H1 (cell line): ENCODE measurements at regions not wholly inside any gene's neighbourhood (a gene's known extent, or its start where the extent isn't known, plus 50 kb on each side); places are given as distances from the start of the nearest gene placed in this dataset.

Experiments used
- CTCF ChIA-PET: fragments of 300-600 bp; sonication (Branson Sonifier 250); formaldehyde crosslinking; loops from one replicate; lab custom pipeline; 2021; ENCODE audit not compliant: partially characterized antibody; lab: Charles Lee
- POLR2A ChIA-PET: fragments of 300-600 bp; sonication (Branson Sonifier 250); formaldehyde crosslinking; loops from one replicate; lab custom pipeline; 2021; ENCODE audit warnings: inconsistent platforms; ENCODE audit not compliant: partially characterized antibody; lab: Charles Lee
- DNase-seq, 2 experiments: peaks; one replicate each; pipeline versions ENCODE4 v3.0.0 to v3.0.0-alpha.2; 2010 to 2022; ENCODE audit warnings: low spot score in 2 of 2, low read depth in 1 of 2, mixed read lengths in 1 of 2
- FAIRE-seq: peaks from 2 replicates; lab custom pipeline; 2011; peaks lifted over from hg19 to GRCh38; lab: Jason Lieb, UNC
- H2AFZ ChIP-seq: 2 replicates; pipeline ENCODE4 v1.8.1; 2012; ENCODE audit warnings: low read length, inconsistent platforms
- H2AK5ac ChIP-seq: 2 replicates; pipeline ENCODE4 v1.6.1; 2013; ENCODE audit warnings: low read depth, low read length
- H2BK120ac ChIP-seq: replicated peaks from 2 replicates; pipeline ENCODE3; 2013; ENCODE audit warnings: low read depth, low read length, inconsistent platforms
- H2BK12ac ChIP-seq: 2 replicates; pipeline ENCODE4 v1.6.1; 2013; ENCODE audit warnings: low read depth, low read length
- H2BK15ac ChIP-seq: 2 replicates; pipeline ENCODE4 v1.6.1; 2013; ENCODE audit warnings: low read length
- H2BK20ac ChIP-seq: 2 replicates; pipeline ENCODE4 v1.6.1; 2013; ENCODE audit warnings: low read length
- H2BK5ac ChIP-seq: 2 replicates; pipeline ENCODE4 v1.6.1; 2013; ENCODE audit warnings: low read depth, low read length
- H3K14ac ChIP-seq: 2 replicates; pipeline ENCODE4 v1.6.1; 2013; ENCODE audit warnings: inconsistent platforms; ENCODE audit not compliant: insufficient read length
- H3K18ac ChIP-seq: 2 replicates; pipeline ENCODE4 v1.6.1; 2013; ENCODE audit warnings: low read length; ENCODE audit errors: extremely low read depth
- H3K23ac ChIP-seq: 2 replicates; pipeline ENCODE4 v1.6.1; 2013; ENCODE audit warnings: inconsistent platforms; ENCODE audit not compliant: insufficient read length
- H3K23me2 ChIP-seq: 2 replicates; pipeline ENCODE4 v1.6.1; 2013; ENCODE audit warnings: low read depth, low read length
- H3K27ac ChIP-seq: 2 replicates; pipeline ENCODE4 v1.6.1; 2011; ENCODE audit warnings: low read depth, low read length, inconsistent platforms
- H3K27me3 ChIP-seq, 4 experiments: replicated peaks in 1 of 4; 1 replicate in 1 of 4; 2 replicates in 3 of 4; pipeline versions ENCODE4 v1.6.1 to v1.8.1; 2011 to 2013; ENCODE audit warnings: low read length in 3 of 4, mild to moderate bottlenecking in 3 of 4, inconsistent platforms in 2 of 4, mixed read lengths in 2 of 4, moderate library complexity in 1 of 4; ENCODE audit not compliant: control insufficient read depth in 3 of 4, insufficient read depth in 3 of 4; ENCODE audit errors: extremely low read depth in 1 of 4
- H3K36me3 ChIP-seq, 4 experiments: 2 replicates each; pipeline versions ENCODE4 v1.6.1 to v1.8.1; 2011 to 2013; ENCODE audit warnings: mild to moderate bottlenecking in 4 of 4, low read length in 3 of 4, moderate library complexity in 2 of 4, control low read depth in 1 of 4, inconsistent platforms in 1 of 4; ENCODE audit not compliant: insufficient read depth in 4 of 4, control insufficient read depth in 2 of 4
- H3K4ac ChIP-seq: replicated peaks from 2 replicates; pipeline ENCODE3; 2013; ENCODE audit warnings: low read length, low read depth, mixed read lengths, inconsistent platforms; ENCODE audit not compliant: insufficient read length
- H3K4me1 ChIP-seq, 4 experiments: replicated peaks in 1 of 4; 1 replicate in 1 of 4; 2 replicates in 3 of 4; pipeline versions ENCODE4 v1.6.1 to v1.8.1; 2011 to 2013; ENCODE audit warnings: low read length in 3 of 4, inconsistent platforms in 2 of 4, mixed read lengths in 1 of 4; ENCODE audit not compliant: insufficient read depth in 4 of 4, control insufficient read depth in 3 of 4
- H3K4me2 ChIP-seq, 2 experiments: 2 replicates each; pipeline versions ENCODE4 v1.6.1 to v1.8.1; 2011 to 2013; ENCODE audit warnings: low read depth in 2 of 2, low read length in 2 of 2, control low read depth in 1 of 2, inconsistent platforms in 1 of 2, mild to moderate bottlenecking in 1 of 2; ENCODE audit not compliant: insufficient read depth in 1 of 2
- H3K4me3 ChIP-seq, 4 experiments: fragments of 200-600, 300-600 bp in 1 of 4; sonication (generic), shearing (Covaris generic), sonication (Bioruptor Twin) in 1 of 4; 2 replicates each; pipeline versions ENCODE4 v1.5.1 to v1.8.1; 2011 to 2016; ENCODE audit warnings: low read length in 4 of 4, low read depth in 3 of 4, control low read depth in 2 of 4, inconsistent platforms in 2 of 4, mild to moderate bottlenecking in 2 of 4, mixed read lengths in 1 of 4, moderate library complexity in 1 of 4; ENCODE audit not compliant: insufficient read depth in 2 of 4; ENCODE audit errors: extremely low read depth in 1 of 4
- H3K56ac ChIP-seq: replicated peaks from 2 replicates; pipeline ENCODE3; 2013; ENCODE audit warnings: low read depth, mild to moderate bottlenecking, mixed read lengths, low read length, inconsistent platforms; ENCODE audit not compliant: insufficient read length
- H3K79me1 ChIP-seq: 2 replicates; pipeline ENCODE4 v1.6.1; 2013; ENCODE audit warnings: low read depth, low read length, control low read depth
- H3K79me2 ChIP-seq, 2 experiments: 2 replicates each; pipeline versions ENCODE4 v1.6.1 to v1.8.1; 2012 to 2013; ENCODE audit warnings: low read length in 2 of 2, mild to moderate bottlenecking in 2 of 2, inconsistent platforms in 1 of 2; ENCODE audit not compliant: insufficient read depth in 2 of 2, control insufficient read depth in 1 of 2
- H3K9ac ChIP-seq, 4 experiments: replicated peaks in 1 of 4; 1 replicate in 1 of 4; 2 replicates in 3 of 4; pipeline versions ENCODE4 v1.6.1 to v1.8.1; 2011 to 2013; ENCODE audit warnings: low read depth in 3 of 4, low read length in 3 of 4, control low read depth in 2 of 4, mild to moderate bottlenecking in 2 of 4, moderate library complexity in 2 of 4, inconsistent platforms in 1 of 4; ENCODE audit errors: extremely low read depth in 1 of 4
- H3K9me3 ChIP-seq, 2 experiments: 2 replicates each; pipeline versions ENCODE4 v1.6.1 to v1.8.1; 2012 to 2013; ENCODE audit warnings: mild to moderate bottlenecking in 2 of 2, moderate library complexity in 2 of 2, control low read depth in 1 of 2, inconsistent platforms in 1 of 2, low read depth in 1 of 2, low read length in 1 of 2, mixed read lengths in 1 of 2; ENCODE audit not compliant: insufficient read depth in 2 of 2
- H4K20me1 ChIP-seq, 2 experiments: replicated peaks in 1 of 2; 2 replicates each; pipeline versions ENCODE3 to v1.8.1; 2011 to 2013; ENCODE audit warnings: inconsistent platforms in 2 of 2, low read length in 2 of 2, mild to moderate bottlenecking in 1 of 2; ENCODE audit not compliant: insufficient read depth in 2 of 2, control insufficient read depth in 1 of 2
- H4K5ac ChIP-seq: 2 replicates; pipeline ENCODE4 v1.6.1; 2013; ENCODE audit warnings: low read length, low read depth, mixed read lengths, inconsistent platforms; ENCODE audit not compliant: insufficient read length
- H4K8ac ChIP-seq: 2 replicates; pipeline ENCODE4 v1.8.0; 2013; ENCODE audit warnings: mild to moderate bottlenecking, moderate library complexity, low read length, inconsistent platforms; ENCODE audit not compliant: insufficient read depth; ENCODE audit errors: extremely low read depth
- H4K91ac ChIP-seq: replicated peaks from 2 replicates; pipeline ENCODE3; 2013; ENCODE audit warnings: low read length, mixed read lengths, inconsistent platforms; ENCODE audit not compliant: insufficient read length
- JUN ChIP-seq: IDR thresholded peaks from 2 replicates; pipeline ENCODE4 v1.6.1; 2011; ENCODE audit warnings: low read depth, mild to moderate bottlenecking, improper control_type of control experiment, low read length
- NANOG ChIP-seq: IDR thresholded peaks from 2 replicates; pipeline ENCODE4 v1.6.1; 2011; ENCODE audit warnings: low read length, low read depth, mild to moderate bottlenecking, inconsistent platforms; ENCODE audit not compliant: insufficient read depth, poor library complexity, severe bottlenecking
- POLR2A ChIP-seq, 2 experiments: IDR thresholded peaks; 1 replicate in 1 of 2; 2 replicates in 1 of 2; pipeline ENCODE4 v1.6.1; 2011; ENCODE audit warnings: low read depth in 2 of 2, low read length in 2 of 2, mild to moderate bottlenecking in 2 of 2; ENCODE audit errors: control extremely low read depth in 1 of 2
- RAD21 ChIP-seq, 2 experiments: IDR thresholded peaks in 1 of 2; conservative IDR thresholded peaks in 1 of 2; 2 replicates each; pipeline ENCODE4 v1.6.1; 2011; ENCODE audit warnings: low read depth in 2 of 2, low read length in 2 of 2, improper control_type of control experiment in 1 of 2, inconsistent platforms in 1 of 2, mild to moderate bottlenecking in 1 of 2, moderate library complexity in 1 of 2
- WGBS, 2 experiments: shearing (Covaris generic) in 1 of 2; methylation state at CpG; one replicate each; pipeline versions ENCODE4 v1.1.6 to v1.1.7; 2013 to 2015; ENCODE audit warnings: low lambda C conversion rate in 2 of 2, mixed read lengths in 2 of 2, inconsistent platforms in 1 of 2, low coverage in 1 of 2, missing lambda C conversion rate in 1 of 2; ENCODE audit not compliant: insufficient replicate concordance in 2 of 2, insufficient coverage in 1 of 2, insufficient read length in 1 of 2; ENCODE audit errors: extremely low coverage in 1 of 2, missing lambda C conversion rate in 1 of 2; 5-methylcytosine and 5-hydroxymethylcytosine counted together

DNA sequence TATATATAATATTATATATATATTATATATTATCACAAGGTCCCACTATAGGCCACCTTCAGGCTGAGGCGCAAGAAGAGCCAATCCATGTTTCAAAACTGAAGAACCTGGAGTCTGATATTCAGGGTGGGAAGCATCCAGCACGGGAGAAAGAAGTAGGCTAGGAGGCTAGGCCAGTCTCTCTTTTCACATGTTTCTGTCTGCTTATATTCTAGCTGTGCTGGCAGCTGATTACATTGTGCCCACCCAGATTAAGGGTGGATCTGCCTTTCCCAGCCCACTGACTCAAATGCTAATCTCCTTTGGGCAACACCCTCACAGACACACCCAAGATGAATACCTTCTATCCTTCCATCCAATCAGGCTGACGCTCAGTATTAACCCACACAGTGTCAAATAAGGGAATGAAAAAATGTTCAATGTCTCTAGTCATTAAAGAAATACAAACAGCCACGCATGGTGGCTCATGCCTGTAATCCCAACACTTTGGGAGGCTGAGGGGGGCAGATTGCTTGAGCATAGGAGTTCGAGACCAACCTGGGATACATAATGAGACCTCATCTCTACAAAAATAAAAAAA, 135.4 kb upstream of the PCBD1 start:
- no peak for FAIRE-seq
- H3K18ac ChIP-seq = no peak overlapping the region
- no peak for TF ChIP-seq JUN
- no peak for TF ChIP-seq POLR2A (IDR thresholded peaks at IDR 0.05; ENCODE audit: control extremely low read depth in 1 of 2, low read depth in 2 of 2, low read length in 2 of 2)
- TF ChIP-seq NANOG = no peak
- no peak for TF ChIP-seq RAD21 (IDR thresholded peaks at IDR 0.05 in 1 of 2, conservative IDR thresholded peaks at IDR 0.05 in 1 of 2; ENCODE audit: low read depth in 2 of 2, low read length in 2 of 2)

More for the DNA sequence above, 135.4 kb upstream of the PCBD1 start:
- H3K36me3 ChIP-seq = no peaks in the 10 kb centered on the region
- H3K27me3 ChIP-seq = no peaks in the 10 kb centered on the region
- no peak overlapping the region for H2BK12ac ChIP-seq
- H3K9ac ChIP-seq = no peak overlapping the region
- H2BK120ac ChIP-seq = no peak overlapping the region
- no peak for DNase-seq
- H4K5ac ChIP-seq = no peak overlapping the region
- WGBS, 2 experiments = 91% methylated on average over 5 of the region's 5 CpGs; no CpG with 5 or more reads in 1 of the 2 experiments
- no peak overlapping the region for H2BK15ac ChIP-seq
- H2BK20ac ChIP-seq = no peak overlapping the region
- H4K8ac ChIP-seq = no peak overlapping the region
- no peak overlapping the region for H4K91ac ChIP-seq
- no peak overlapping the region for H3K14ac ChIP-seq
- no peaks in the 10 kb centered on the region for H3K23me2 ChIP-seq
- ChIA-PET CTCF (no interaction called here), POLR2A (no interaction called here)
- H3K9me3 ChIP-seq = no peaks in the 10 kb centered on the region
- H3K4me2 ChIP-seq = no peak overlapping the region
- no peaks in the 10 kb centered on the region for H4K20me1 ChIP-seq
- no peaks in the 10 kb centered on the region for H3K79me2 ChIP-seq
- no peak overlapping the region for H2BK5ac ChIP-seq
- no peak overlapping the region for H3K4ac ChIP-seq
- no peak overlapping the region for H2AFZ ChIP-seq
- no peak overlapping the region for H3K27ac ChIP-seq
- no peak overlapping the region for H3K4me3 ChIP-seq
- no peak overlapping the region for H3K56ac ChIP-seq
- H2AK5ac ChIP-seq = no peak overlapping the region
- H3K23ac ChIP-seq = no peak overlapping the region
- H3K79me1 ChIP-seq = no peaks in the 10 kb centered on the region
- H3K4me1 ChIP-seq = no peaks in the 10 kb centered on the region
